H1 (cell line): ENCODE measurements at regions not wholly inside any gene's neighbourhood (a gene's known extent, or its start where the extent isn't known, plus 50 kb on each side); places are given as distances from the start of the nearest gene placed in this dataset.

ENCODE experiments used
- CHD7 ChIP-seq: fragments of 300-600 bp; sonication (generic); IDR thresholded peaks from 2 replicates; pipeline ENCODE4 v1.7.1; 2012; ENCODE audit warnings: low read length, moderate library complexity, mild to moderate bottlenecking, inconsistent platforms; ENCODE audit not compliant: insufficient replicate concordance
- GABPA ChIP-seq: IDR thresholded peaks from 2 replicates; pipeline ENCODE4 v1.6.1; 2011; ENCODE audit warnings: mild to moderate bottlenecking, low read length, moderate library complexity, borderline replicate concordance; ENCODE audit not compliant: insufficient read depth
- NANOG ChIP-seq: IDR thresholded peaks from 2 replicates; pipeline ENCODE4 v1.6.1; 2011; ENCODE audit warnings: low read length, low read depth, mild to moderate bottlenecking, inconsistent platforms; ENCODE audit not compliant: insufficient read depth, poor library complexity, severe bottlenecking

- no peak for TF ChIP-seq CHD7
- no peak for TF ChIP-seq GABPA
- TF ChIP-seq NANOG: no peak
These were observed 329.0 kb downstream of the ACTR3B start (continued) for GRCh38 chr7:153088601-153089000.
